Iris pigment epithelial cell (primary cell): ENCODE measurements at regions not wholly inside any gene's neighbourhood (a gene's known extent, or its start where the extent isn't known, plus 50 kb on each side); places are given as distances from the start of the nearest gene placed in this dataset.
A peak's percentile ranks its signal among the peaks of the same experiment; 100 is the strongest.
"Not testable (repeated sequence)": the region's sequence is repeated elsewhere in the genome, so short reads cannot be mapped to it uniquely, and the experiment has no call there.

ENCODE experiments used
- DNase-seq: peaks from one replicate; pipeline ENCODE4 v3.0.0-alpha.2; 2011; ENCODE audit warnings: low read depth

DNA sequence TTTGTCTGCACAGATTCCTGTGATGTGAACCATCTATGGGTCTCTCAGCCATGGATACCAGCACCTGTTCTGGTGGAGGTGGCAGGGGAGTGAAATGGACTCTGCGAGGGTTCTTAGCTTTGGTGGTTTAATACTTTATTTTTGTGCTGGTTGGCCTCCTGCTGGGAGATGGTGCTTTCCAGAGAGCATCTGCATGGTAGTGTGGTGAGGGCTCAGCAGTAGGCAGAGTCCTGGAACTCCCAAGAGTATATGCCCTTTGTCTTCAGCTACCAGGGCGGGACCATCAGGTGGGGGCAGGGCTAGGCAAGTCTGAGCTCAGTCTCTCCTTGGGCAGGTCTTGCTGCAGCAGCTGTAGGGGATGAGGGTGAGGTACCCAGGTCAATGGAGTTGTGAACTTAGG is 97.5 kb upstream of the TRIM2 start:
- DNase-seq = not testable (repeated sequence)

DNA sequence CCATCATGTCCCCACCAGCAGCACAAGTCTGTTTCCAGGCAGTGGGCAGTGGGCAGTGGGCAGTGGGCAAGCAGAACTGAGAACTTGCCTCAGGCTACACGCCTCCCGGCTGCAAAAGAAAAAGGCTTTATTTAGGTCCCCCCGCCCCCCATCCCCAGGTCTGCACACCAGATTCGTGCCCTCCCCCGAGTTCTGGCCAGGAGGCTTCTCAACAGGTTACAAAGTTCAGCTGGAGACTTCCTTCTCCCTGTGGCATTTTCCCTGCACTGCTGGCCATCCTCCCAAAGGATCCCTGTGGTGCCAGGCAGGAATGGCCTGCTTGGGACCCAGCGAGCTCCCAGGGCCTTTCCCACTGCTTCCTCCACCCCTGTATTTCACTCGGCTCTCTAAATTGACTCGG is 97.0 kb upstream of the TRIM2 start:
- no peak for DNase-seq

- DNase-seq = no peak
Observed at GRCh38 chr4:153109296-153109849, 94.9 kb upstream of the TRIM2 start.

DNA sequence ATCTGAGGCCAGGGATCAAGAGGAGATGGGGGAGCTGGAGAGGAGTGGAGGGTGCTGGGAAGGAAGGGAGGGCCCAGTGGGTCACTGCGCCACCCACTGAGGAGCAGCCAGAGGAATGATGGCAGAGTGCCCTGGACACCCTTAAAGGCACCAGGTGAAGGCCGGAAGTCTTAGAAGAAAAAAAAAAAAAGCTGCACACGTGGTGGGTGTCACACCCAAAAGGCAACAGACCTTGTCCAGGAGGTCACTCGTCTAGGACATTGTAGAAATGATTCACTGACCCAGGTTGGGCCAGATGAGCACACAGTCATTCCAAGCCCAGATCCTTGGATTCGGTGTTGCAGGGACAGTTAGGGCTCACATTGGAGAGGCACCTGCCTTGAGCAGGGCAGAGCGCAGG is 93.5 kb upstream of the TRIM2 start:
- DNase-seq = no peak

DNA sequence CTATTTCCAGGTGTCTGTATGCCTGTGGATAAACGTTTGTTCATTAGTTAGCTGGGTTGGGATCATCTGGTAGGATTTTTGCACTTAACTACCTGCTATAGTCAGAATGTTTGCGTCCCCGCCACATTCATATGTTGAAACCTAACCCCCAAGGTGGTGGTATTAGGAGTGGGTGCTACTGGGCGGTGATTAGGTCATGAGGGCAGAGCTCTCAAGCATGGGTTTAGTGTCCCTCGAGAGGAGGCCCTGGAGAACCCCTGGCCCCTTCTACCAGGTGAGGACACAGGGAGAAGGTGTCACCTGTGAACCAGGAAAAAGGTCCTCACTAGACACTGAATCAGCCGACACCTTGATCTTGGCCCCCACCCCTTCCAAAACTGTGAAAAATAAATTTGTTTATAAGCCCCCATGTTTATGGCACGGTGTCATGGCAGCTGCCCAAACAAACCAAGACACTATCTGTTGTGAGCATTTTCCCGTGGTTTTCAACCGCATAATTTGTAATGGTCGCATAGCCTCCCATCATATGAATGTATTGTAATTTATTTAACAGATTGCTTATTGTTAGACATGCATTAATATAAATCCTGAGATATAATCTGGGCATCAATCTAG is 92.7 kb upstream of the TRIM2 start:
- no peak for DNase-seq

- DNase-seq = no peak
Observed at GRCh38 chr4:153112041-153112441, 92.2 kb upstream of the TRIM2 start.

DNA sequence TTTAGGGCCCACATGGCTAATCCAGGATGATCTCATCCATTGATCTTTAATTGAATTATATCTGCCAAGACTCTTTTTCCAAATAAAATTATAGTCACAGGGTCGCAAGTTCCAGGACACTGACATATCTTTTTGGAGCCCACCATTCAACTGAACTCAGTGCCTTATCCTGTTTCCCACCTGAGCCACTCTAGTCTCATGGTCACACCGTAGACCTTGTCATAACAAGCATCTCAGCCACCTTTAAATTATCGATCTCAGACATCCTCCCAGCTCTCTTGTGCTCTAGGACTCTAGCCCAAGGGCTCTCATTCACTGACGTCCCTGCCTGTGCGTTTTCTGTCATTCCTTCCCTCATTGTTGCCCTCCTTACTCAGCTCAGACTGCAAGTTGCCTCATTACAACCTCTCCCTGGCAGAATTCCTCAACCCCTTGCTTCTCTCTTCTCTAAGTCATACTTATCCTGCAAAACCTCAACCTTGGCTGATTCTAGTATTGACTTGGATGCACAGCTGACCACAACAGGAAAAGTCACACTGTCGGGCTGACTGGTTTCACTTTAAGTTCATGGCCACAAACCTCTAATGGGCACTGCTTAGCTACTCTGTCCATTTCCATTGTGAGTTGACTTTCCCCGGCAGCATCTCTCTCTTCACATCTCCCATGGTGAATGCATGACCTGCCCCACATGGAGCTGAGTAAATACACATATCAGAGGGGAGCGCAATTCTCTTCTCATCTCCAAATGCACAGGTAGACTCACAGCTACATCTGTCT is 91.0 kb upstream of the TRIM2 start:
- peak; percentile 63 for DNase-seq

DNA sequence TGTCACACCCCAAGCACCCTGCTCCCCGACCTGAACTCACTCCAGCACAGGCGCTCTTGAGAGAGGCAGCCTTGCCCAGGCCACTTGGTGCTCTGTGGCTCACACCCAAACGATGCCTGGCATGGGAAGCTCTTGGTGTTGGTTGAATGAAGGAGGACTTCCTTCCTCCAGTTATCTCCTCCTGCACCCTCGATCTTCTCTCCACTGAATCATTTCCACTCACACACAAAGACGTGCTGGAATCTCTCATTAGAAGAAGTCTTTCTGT is 90.5 kb upstream of the TRIM2 start:
- DNase-seq = no peak

DNA sequence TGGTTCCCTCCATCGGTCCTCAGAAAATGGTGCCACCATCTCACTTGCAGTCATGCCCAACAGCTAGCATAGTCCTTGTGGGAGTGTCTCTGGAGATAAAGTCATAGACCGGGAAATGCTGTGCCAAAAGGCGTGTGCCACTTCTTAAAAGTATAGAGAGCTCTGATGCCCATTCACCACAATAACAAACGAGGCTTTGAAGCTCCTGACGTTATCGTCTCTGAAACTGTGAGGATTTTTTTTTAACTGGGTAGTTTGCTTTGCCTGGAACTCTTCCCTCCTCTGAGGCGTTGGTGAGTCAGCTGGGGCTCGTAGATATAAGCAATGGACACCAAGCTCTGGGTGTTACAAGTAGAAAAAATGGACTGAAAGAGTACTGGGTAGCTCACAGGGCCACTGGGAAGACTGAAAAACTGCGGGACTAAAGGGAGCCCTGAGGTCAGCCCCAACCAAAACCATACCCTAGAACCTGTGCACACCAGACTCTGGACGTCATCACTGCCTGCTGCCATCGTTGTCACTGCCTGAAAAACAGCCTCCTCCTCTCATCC is 89.4 kb upstream of the TRIM2 start:
- peak; percentile 88 for DNase-seq

DNA sequence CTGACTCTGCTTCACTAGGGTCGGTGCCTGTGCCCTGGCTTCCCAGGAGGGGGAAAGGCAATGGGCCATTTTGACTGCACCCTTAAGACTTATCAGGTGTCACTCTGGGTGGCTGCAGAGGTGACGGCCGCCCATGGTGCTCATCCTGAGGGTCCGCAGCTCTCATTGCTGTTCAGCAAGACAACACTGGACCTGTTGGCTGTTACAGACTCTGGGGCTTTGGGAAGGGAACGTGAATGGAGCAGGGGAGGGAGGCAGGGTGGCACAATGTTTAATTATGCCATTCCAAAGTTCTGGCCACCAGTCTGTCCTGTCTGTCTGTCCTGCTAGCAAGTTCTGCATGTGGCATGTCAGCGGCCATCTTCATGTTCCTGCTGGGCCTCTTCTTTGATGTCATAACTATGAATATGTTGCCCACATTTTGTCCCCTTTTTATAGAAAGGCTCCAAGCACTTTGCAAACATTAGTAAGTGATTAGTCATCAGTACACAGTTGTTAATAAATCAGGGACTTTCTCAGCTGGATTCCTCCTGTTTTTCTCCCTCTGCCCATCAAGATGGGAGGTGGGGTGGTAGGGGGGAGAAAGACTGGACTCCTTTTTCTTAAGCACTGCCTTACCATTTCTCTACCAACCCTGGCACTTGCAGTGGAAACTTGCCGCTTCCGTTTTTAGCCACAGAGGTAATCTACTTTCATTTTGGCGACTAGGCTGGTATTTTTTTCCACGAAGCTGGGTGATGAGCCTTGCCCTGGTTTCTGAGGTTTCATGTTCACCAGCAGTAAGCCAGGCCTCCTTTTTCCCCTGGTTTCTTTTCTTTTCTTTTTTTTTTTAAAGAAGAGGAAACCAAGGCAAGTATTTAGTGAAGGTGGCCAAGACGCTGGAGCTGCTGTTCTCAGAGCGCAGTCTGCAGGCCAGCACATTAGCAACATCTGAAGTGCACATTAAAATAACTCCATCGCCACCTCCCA is 88.6 kb upstream of the TRIM2 start:
- peak; percentile 82 for DNase-seq

GRCh38 chr4:153116291-153116680 is 88.0 kb upstream of the TRIM2 start:
- no peak for DNase-seq

DNA sequence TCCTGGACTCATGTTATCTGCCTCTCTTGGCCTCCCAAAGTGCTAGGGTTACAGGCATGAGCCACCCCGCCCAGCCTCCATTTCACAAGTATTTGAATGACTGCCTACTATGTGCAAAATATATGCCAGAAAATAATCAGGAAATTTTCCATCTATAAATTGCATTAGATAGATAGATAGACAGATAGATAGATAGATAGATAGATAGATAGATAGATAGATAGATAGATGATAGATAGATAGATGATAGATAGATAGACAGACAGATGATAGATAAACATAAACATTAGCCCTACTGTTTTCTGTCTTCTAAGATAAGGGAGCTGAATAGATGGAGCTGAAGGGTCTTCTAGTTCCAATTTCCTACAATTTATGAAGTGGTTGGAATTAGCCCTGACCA is 87.4 kb upstream of the TRIM2 start:
- DNase-seq = no peak

- no peak for DNase-seq
Observed at GRCh38 chr4:153117554-153117953, 86.7 kb upstream of the TRIM2 start.

DNA sequence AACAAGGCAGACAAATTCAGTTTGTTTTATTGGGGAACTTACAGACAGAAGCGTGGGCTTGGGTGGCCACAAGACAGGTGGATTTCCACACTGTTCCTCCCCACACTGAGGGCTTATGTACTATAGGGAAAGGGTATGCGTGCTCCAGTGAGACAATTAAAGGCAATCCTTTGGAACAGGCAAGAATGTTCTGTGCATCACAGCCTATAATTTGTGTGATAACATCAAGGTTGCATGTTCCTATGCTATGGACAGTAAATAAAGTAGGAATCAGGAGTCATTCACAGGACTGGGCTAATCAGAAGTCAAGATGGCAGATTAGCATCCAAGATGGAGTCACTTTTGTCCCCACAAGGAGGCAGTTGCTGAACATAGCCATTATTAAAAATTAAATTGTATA is 84.6 kb upstream of the TRIM2 start:
- no peak for DNase-seq

- no peak for DNase-seq
Observed at GRCh38 chr4:153120235-153120634, 84.0 kb upstream of the TRIM2 start.

DNA sequence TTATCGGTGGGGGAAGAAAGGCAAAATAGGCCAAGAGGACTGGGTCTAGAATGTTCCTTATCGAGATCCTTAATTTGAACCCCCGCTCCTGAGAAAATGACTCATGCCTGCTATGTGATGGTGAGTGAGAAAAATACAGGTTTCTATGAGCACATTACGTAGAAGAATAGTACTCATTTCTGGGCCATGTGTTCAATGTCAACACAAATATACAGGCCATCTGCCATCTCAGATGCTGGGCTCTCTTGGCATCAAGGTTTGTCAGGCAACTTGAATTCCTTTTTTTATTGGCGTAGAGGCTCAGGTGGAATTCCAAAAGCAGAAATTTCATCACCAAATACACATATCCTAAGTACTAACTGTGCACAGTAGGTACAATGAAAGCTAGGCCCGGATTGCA is 81.4 kb upstream of the TRIM2 start:
- DNase-seq = no peak

GRCh38 chr4:153126137-153126536 is 78.1 kb upstream of the TRIM2 start:
- peak; percentile 36 for DNase-seq

- DNase-seq = peak; percentile 81
Observed at GRCh38 chr4:153127760-153128494, 76.3 kb upstream of the TRIM2 start.

DNA sequence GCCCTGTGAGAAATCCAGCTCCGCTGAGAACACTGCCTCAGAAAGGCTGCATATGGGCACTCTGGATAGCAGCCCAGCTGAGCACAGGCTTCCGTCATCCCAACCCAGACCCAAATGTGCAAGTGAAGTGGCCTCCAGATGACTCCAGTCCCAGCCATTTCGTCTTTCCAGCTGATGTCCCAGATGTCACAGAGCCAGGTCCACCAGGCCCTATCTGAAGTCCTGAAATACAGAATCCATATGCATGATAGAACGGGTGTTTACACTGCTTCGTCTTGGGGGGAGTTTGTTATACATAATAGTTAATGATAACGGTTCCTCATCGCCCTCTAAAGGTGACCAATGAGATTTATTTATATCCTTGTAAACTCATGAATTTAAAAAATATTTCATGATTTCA is 72.6 kb upstream of the TRIM2 start:
- no peak for DNase-seq

GRCh38 chr4:153137159-153137558 is 67.1 kb upstream of the TRIM2 start:
- DNase-seq = peak; percentile 92
